Mesendoderm (in vitro differentiated cells): ENCODE measurements at regions not wholly inside any gene's neighbourhood (a gene's known extent, or its start where the extent isn't known, plus 50 kb on each side); places are given as distances from the start of the nearest gene placed in this dataset.

Source experiments
- DNase-seq: peaks from one replicate; pipeline ENCODE4 v3.0.0; 2013
- H2AK5ac ChIP-seq: 2 replicates; pipeline ENCODE4 v1.6.1; 2013; ENCODE audit warnings: low read length, inconsistent platforms
- H2BK120ac ChIP-seq: 2 replicates; pipeline ENCODE4 v1.6.1; 2013; ENCODE audit warnings: low read depth, mild to moderate bottlenecking, low read length, moderate library complexity, mixed read lengths
- H2BK15ac ChIP-seq: replicated peaks from 2 replicates; pipeline ENCODE4 v1.6.1; 2013; ENCODE audit warnings: low read depth, mild to moderate bottlenecking, moderate library complexity
- H2BK5ac ChIP-seq: 2 replicates; pipeline ENCODE4 v1.6.1; 2013; ENCODE audit warnings: low read length, inconsistent platforms
- H3K18ac ChIP-seq: 2 replicates; pipeline ENCODE4 v1.6.1; 2013; ENCODE audit warnings: mild to moderate bottlenecking, low read length, mixed read lengths
- H3K23ac ChIP-seq: one replicate; pipeline ENCODE4 v1.6.1; 2013; ENCODE audit warnings: low read length
- H3K27ac ChIP-seq: 2 replicates; pipeline ENCODE4 v1.5.1; 2013; ENCODE audit warnings: low read depth, mild to moderate bottlenecking, inconsistent platforms, low read length, moderate library complexity
- H3K27me3 ChIP-seq: 2 replicates; pipeline ENCODE4 v1.6.1; 2013; ENCODE audit warnings: low read length, control low read depth, mild to moderate bottlenecking, inconsistent platforms; ENCODE audit not compliant: insufficient read depth, poor library complexity
- H3K36me3 ChIP-seq: 2 replicates; pipeline ENCODE4 v1.6.1; 2013; ENCODE audit warnings: low read length, inconsistent platforms; ENCODE audit not compliant: control insufficient read depth, insufficient read depth
- H3K4ac ChIP-seq: one replicate; pipeline ENCODE4 v1.6.1; 2013; ENCODE audit warnings: low read depth, mild to moderate bottlenecking, low read length, moderate library complexity
- H3K4me1 ChIP-seq: 2 replicates; pipeline ENCODE4 v1.6.1; 2013; ENCODE audit warnings: low read depth, low read length, inconsistent platforms; ENCODE audit not compliant: control insufficient read depth
- H3K4me2 ChIP-seq: 2 replicates; pipeline ENCODE4 v1.6.1; 2013; ENCODE audit warnings: low read length
- H3K4me3 ChIP-seq: 2 replicates; pipeline ENCODE4 v1.5.1; 2013; ENCODE audit warnings: mild to moderate bottlenecking, low read length
- H3K56ac ChIP-seq: one replicate; pipeline ENCODE4 v1.6.1; 2013; ENCODE audit warnings: low read length
- H3K79me1 ChIP-seq: 2 replicates; pipeline ENCODE4 v1.6.1; 2013; ENCODE audit warnings: low read length, inconsistent platforms
- H3K79me2 ChIP-seq: 2 replicates; pipeline ENCODE4 v1.6.1; 2013; ENCODE audit warnings: mild to moderate bottlenecking, low read length; ENCODE audit not compliant: control insufficient read depth, insufficient read depth
- H3K9ac ChIP-seq: 2 replicates; pipeline ENCODE4 v1.6.1; 2013; ENCODE audit warnings: low read length, inconsistent platforms
- H4K5ac ChIP-seq: one replicate; pipeline ENCODE4 v1.6.1; 2013; ENCODE audit warnings: low read length
- H4K8ac ChIP-seq: one replicate; pipeline ENCODE4 v1.6.1; 2013; ENCODE audit warnings: low read depth, mild to moderate bottlenecking, control low read depth, low read length, moderate library complexity
- WGBS: extraction: QIAGEN DNeasy Blood & Tissue Kit; methylation state at CpG from one replicate; pipeline ENCODE4 v1.1.7; 2013; ENCODE audit warnings: low lambda C conversion rate, missing lambda C conversion rate; ENCODE audit not compliant: insufficient coverage; ENCODE audit errors: extremely low coverage; 5-methylcytosine and 5-hydroxymethylcytosine counted together

- Histone ChIP-seq H3K4me1 (no peaks in the 10 kb centered on the region), H3K4me3 (no peak overlapping the region), H2BK120ac (no peak overlapping the region), H3K9ac (no peak overlapping the region), H3K56ac (no peak overlapping the region), H2BK5ac (no peak overlapping the region), H3K79me1 (no peaks in the 10 kb centered on the region), H3K4ac (no peak overlapping the region), H3K27me3 (no peaks in the 10 kb centered on the region), H3K18ac (no peak overlapping the region), H3K4me2 (no peak overlapping the region), H3K27ac (no peak overlapping the region), H3K23ac (no peak overlapping the region), H4K5ac (no peak overlapping the region), H2BK15ac (no peak overlapping the region), H3K36me3 (no peaks in the 10 kb centered on the region), H2AK5ac (no peak overlapping the region), H3K79me2 (no peaks in the 10 kb centered on the region), H4K8ac (no peak overlapping the region)
- no CpG with 5 or more reads among the region's 5 CpGs for WGBS
- DNase-seq, result no peak
Measured at GRCh38 chr12:125208334-125208733, 143.1 kb downstream of the AACS start.

DNA sequence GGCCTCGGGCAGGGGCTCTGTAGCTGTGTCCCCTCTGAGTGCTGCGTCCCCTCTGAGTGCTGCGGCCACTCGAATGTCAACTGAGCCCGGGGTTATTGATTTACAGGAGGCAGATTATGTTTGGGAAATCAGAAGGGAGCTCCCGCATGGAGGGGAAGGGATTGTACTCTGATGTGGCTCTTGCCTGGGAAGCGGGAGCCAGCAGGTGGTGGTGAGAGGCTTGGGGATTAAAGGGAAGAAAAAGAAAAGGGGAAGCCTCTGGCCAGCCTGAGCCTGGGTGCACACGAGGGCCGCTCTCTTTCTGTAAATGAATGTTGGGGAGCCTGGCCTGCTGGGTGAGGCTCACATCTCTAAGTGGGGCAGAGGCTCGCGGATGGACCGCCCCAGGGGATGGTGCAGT is 143.7 kb downstream of the AACS start:
- Histone ChIP-seq H3K4me3 (no peak overlapping the region), H3K27ac (no peak overlapping the region), H3K4ac (no peak overlapping the region), H3K4me1 (no peaks in the 10 kb centered on the region), H3K4me2 (no peak overlapping the region), H3K36me3 (no peaks in the 10 kb centered on the region), H2AK5ac (no peak overlapping the region), H3K27me3 (no peaks in the 10 kb centered on the region), H3K79me1 (no peaks in the 10 kb centered on the region), H3K23ac (no peak overlapping the region), H3K56ac (no peak overlapping the region), H4K8ac (no peak overlapping the region), H2BK120ac (no peak overlapping the region), H3K9ac (no peak overlapping the region), H3K79me2 (no peaks in the 10 kb centered on the region), H4K5ac (no peak overlapping the region), H3K18ac (no peak overlapping the region), H2BK5ac (no peak overlapping the region), H2BK15ac (no peak overlapping the region)
- no peak for DNase-seq
- WGBS, result no CpG with 5 or more reads among the region's 12 CpGs

GRCh38 chr12:125210104-125210755 is 145.0 kb downstream of the AACS start:
- H3K79me1 ChIP-seq, result no peaks in the 10 kb centered on the region
- H3K4me2 ChIP-seq, result no peak overlapping the region
- no peak overlapping the region for H2BK5ac ChIP-seq
- DNase-seq, result no peak
- H3K56ac ChIP-seq, result no peak overlapping the region
- no peak overlapping the region for H4K8ac ChIP-seq
- no peak overlapping the region for H3K9ac ChIP-seq
- no peak overlapping the region for H3K18ac ChIP-seq
- WGBS, result no CpG with 5 or more reads among the region's 8 CpGs
- H3K79me2 ChIP-seq, result no peaks in the 10 kb centered on the region
- H2BK15ac ChIP-seq, result no peak overlapping the region
- no peak overlapping the region for H2AK5ac ChIP-seq
- no peaks in the 10 kb centered on the region for H3K36me3 ChIP-seq
- H3K27me3 ChIP-seq, result no peaks in the 10 kb centered on the region
- no peak overlapping the region for H3K27ac ChIP-seq
- no peak overlapping the region for H2BK120ac ChIP-seq
- H3K4me3 ChIP-seq, result no peak overlapping the region
- H3K23ac ChIP-seq, result no peak overlapping the region
- no peaks in the 10 kb centered on the region for H3K4me1 ChIP-seq
- no peak overlapping the region for H4K5ac ChIP-seq
- no peak overlapping the region for H3K4ac ChIP-seq

- H4K8ac ChIP-seq, result no peak overlapping the region
- DNase-seq, result no peak
- no peak overlapping the region for H3K18ac ChIP-seq
- no peak overlapping the region for H3K4me3 ChIP-seq
- no peak overlapping the region for H2BK15ac ChIP-seq
- H3K27ac ChIP-seq, result no peak overlapping the region
- no peak overlapping the region for H2AK5ac ChIP-seq
- WGBS, result no CpG with 5 or more reads among the region's 7 CpGs
- H3K79me1 ChIP-seq, result no peaks in the 10 kb centered on the region
- H2BK120ac ChIP-seq, result no peak overlapping the region
- no peak overlapping the region for H3K23ac ChIP-seq
- H3K79me2 ChIP-seq, result no peaks in the 10 kb centered on the region
- H3K36me3 ChIP-seq, result no peaks in the 10 kb centered on the region
- H3K9ac ChIP-seq, result no peak overlapping the region
- H4K5ac ChIP-seq, result no peak overlapping the region
- no peak overlapping the region for H3K4ac ChIP-seq
- H3K27me3 ChIP-seq, result no peaks in the 10 kb centered on the region
- no peak overlapping the region for H3K56ac ChIP-seq
- H3K4me2 ChIP-seq, result no peak overlapping the region
- H3K4me1 ChIP-seq, result no peaks in the 10 kb centered on the region
- H2BK5ac ChIP-seq, result no peak overlapping the region
Measured at GRCh38 chr12:125211464-125211863, 146.2 kb downstream of the AACS start.

GRCh38 chr12:125214289-125214688 is 149.1 kb downstream of the AACS start:
- no peaks in the 10 kb centered on the region for H3K4me1 ChIP-seq
- no peak overlapping the region for H3K4me3 ChIP-seq
- no peak overlapping the region for H2BK120ac ChIP-seq
- H3K4ac ChIP-seq, result no peak overlapping the region
- H3K79me2 ChIP-seq, result no peaks in the 10 kb centered on the region
- no peaks in the 10 kb centered on the region for H3K27me3 ChIP-seq
- no peak overlapping the region for H3K56ac ChIP-seq
- no peak for DNase-seq
- H4K5ac ChIP-seq, result no peak overlapping the region
- H3K79me1 ChIP-seq, result no peaks in the 10 kb centered on the region
- no peak overlapping the region for H3K27ac ChIP-seq
- no peak overlapping the region for H2AK5ac ChIP-seq
- no peak overlapping the region for H2BK15ac ChIP-seq
- no CpG with 5 or more reads among the region's 5 CpGs for WGBS
- no peak overlapping the region for H3K4me2 ChIP-seq
- no peak overlapping the region for H2BK5ac ChIP-seq
- H4K8ac ChIP-seq, result no peak overlapping the region
- no peak overlapping the region for H3K23ac ChIP-seq
- H3K18ac ChIP-seq, result no peak overlapping the region
- H3K36me3 ChIP-seq, result no peaks in the 10 kb centered on the region
- H3K9ac ChIP-seq, result no peak overlapping the region

GRCh38 chr12:125216756-125217155 is 151.5 kb downstream of the AACS start:
- H3K4me2 ChIP-seq, result no peak overlapping the region
- no peak overlapping the region for H3K27ac ChIP-seq
- no peaks in the 10 kb centered on the region for H3K36me3 ChIP-seq
- no peak for DNase-seq
- H3K4me3 ChIP-seq, result no peak overlapping the region
- no peak overlapping the region for H3K4ac ChIP-seq
- H3K56ac ChIP-seq, result no peak overlapping the region
- no peak overlapping the region for H2BK120ac ChIP-seq
- H3K4me1 ChIP-seq, result no peaks in the 10 kb centered on the region
- no CpG with 5 or more reads among the region's 14 CpGs for WGBS
- H4K5ac ChIP-seq, result no peak overlapping the region
- H3K79me2 ChIP-seq, result no peaks in the 10 kb centered on the region
- H4K8ac ChIP-seq, result no peak overlapping the region
- no peak overlapping the region for H3K18ac ChIP-seq
- no peak overlapping the region for H3K9ac ChIP-seq
- no peak overlapping the region for H2BK5ac ChIP-seq
- no peaks in the 10 kb centered on the region for H3K27me3 ChIP-seq
- H3K79me1 ChIP-seq, result no peaks in the 10 kb centered on the region
- no peak overlapping the region for H2BK15ac ChIP-seq
- H3K23ac ChIP-seq, result no peak overlapping the region
- H2AK5ac ChIP-seq, result no peak overlapping the region
